ENCODE measurements at regions not wholly inside any gene's neighbourhood (a gene's known extent, or its start where the extent isn't known, plus 50 kb on each side); places are given as distances from the start of the nearest gene placed in this dataset.

DNA sequence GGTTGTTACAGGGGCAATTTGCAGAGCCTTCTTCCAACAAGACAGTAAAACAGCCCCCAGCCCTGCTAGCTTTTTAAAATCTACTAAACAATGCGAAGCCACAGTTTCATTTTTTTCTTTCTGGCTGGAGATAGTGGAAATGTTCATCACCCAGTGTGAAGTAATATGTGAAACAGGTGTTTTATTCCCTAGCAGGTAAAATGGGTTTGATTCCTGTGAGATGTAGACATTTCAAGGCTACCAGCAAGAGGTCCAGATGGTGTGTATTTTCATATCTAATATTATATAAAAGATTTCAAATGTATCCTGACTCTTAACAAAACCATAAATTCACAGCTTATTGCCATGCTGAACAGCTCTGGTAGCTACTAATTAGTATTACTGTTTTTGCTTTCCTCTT, 160.3 kb downstream of the SATB1 start:
- ChIA-PET CTCF (no interaction called here), POLR2A (no interaction called here)

DNA sequence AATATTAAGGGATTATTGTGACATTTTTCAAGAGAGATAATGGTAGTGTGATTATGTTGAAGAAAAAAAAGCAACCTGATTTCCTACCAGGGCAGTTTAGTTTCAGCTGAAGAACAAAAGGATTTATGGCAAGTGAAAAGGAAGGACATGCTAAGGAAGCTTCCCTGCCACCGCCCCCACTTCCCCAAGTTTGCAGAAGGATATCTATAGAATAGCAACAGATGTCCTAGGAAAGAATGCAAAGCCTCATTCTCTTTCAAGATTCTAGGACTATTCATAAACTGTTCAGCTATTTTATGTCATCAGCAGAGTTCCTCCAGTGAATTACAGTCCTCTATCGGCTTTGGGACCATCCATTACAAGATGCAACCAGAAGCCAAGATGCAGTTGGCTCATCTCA, 160.8 kb downstream of the SATB1 start:
- POLR2A ChIA-PET: no interaction called here
- no peak for TF ChIP-seq SUZ12 (IDR thresholded peaks at IDR 0.05)
- TF ChIP-seq NFRKB (IDR thresholded peaks at IDR 0.05): no peak
- TF ChIP-seq ARNT (IDR thresholded peaks at IDR 0.05): no peak
- TF ChIP-seq FOXA1 (IDR thresholded peaks at IDR 0.05): no peak
- no peak for TF ChIP-seq ZNF384 (IDR thresholded peaks at IDR 0.05)
- no peak for TF ChIP-seq HDGF (IDR thresholded peaks at IDR 0.05; ENCODE audit: borderline replicate concordance)
- no peak for TF ChIP-seq BHLHE40 (IDR thresholded peaks at IDR 0.05; ENCODE audit: borderline replicate concordance)
- no peak for TF ChIP-seq FOXK2 (IDR thresholded peaks at IDR 0.05)
- no peak for TF ChIP-seq CTBP1 (IDR thresholded peaks at IDR 0.05; ENCODE audit: borderline replicate concordance)
- TF ChIP-seq SP1 (IDR thresholded peaks at IDR 0.05): no peak
- TF ChIP-seq, protein P1, sequence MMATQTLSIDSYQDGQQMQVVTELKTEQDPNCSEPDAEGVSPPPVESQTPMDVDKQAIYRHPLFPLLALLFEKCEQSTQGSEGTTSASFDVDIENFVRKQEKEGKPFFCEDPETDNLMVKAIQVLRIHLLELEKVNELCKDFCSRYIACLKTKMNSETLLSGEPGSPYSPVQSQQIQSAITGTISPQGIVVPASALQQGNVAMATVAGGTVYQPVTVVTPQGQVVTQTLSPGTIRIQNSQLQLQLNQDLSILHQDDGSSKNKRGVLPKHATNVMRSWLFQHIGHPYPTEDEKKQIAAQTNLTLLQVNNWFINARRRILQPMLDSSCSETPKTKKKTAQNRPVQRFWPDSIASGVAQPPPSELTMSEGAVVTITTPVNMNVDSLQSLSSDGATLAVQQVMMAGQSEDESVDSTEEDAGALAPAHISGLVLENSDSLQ (IDR thresholded peaks at IDR 0.05): no peak
- CTCF ChIA-PET: no interaction called here
- no peak for DNase-seq (ENCODE audit: extremely low spot score)

More for the DNA sequence above, 160.3 kb downstream of the SATB1 start:
- no peak for DNase-seq (ENCODE audit: extremely low spot score)
- TF ChIP-seq ELF4 (IDR thresholded peaks at IDR 0.05): no peak
- no peak for TF ChIP-seq TARDBP (IDR thresholded peaks at IDR 0.05)
- TF ChIP-seq FOXK2 (IDR thresholded peaks at IDR 0.05): no peak
- TF ChIP-seq SP1 (IDR thresholded peaks at IDR 0.05): no peak

DNA sequence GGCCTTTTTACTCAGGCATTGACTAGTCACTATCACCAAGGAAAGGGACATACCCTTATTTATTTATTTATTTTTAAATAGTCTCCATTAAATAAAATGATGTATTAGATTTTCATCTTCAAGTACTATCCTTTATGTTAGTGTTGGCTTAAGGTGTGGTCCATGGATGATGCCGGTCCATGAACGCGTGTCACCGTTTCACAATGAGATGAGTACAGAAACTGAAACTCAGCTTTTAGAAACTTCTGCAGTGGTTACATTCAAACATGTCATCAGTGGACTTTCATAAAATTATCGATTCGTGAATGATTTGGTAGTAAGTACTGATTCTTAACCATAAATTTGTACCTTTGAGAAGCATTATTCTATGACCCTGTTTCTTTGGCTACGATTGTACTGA, 166.6 kb downstream of the SATB1 start:
- DNase-seq (ENCODE audit: extremely low spot score): no peak
- ChIA-PET CTCF (no interaction called here), POLR2A (no interaction called here)
- TF ChIP-seq FOXA1 (IDR thresholded peaks at IDR 0.05) (no peak), BHLHE40 (IDR thresholded peaks at IDR 0.05; ENCODE audit: borderline replicate concordance) (no peak), FOXK2 (IDR thresholded peaks at IDR 0.05) (no peak), CTBP1 (IDR thresholded peaks at IDR 0.05; ENCODE audit: borderline replicate concordance) (no peak), ZNF384 (IDR thresholded peaks at IDR 0.05) (no peak), L3MBTL2 (conservative IDR thresholded peaks at IDR 0.05) (no peak), TARDBP (IDR thresholded peaks at IDR 0.05) (no peak)
- TF ChIP-seq, protein P1 (IDR thresholded peaks at IDR 0.05): no peak

DNA sequence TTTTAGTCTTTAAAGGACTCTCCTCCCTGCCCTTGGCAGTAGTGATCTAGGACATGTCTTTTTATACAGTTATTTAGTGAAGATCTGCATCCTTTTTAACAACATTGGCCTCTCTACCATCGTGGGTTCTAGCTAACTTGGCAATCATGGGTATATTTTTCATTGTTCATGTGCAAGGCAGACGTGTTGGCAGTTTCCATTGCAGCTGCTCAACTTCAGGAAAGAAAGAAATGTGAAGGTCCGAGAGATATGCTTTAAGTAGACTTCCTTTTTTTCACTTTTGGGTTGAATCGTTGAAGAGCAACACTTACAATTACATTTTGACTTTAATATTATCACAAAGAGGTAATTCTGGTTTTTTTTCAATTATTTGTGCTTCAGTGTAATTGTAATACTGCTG, 172.6 kb downstream of the SATB1 start:
- ChIA-PET POLR2A (no interaction called here), CTCF (no interaction called here)
- DNase-seq (ENCODE audit: extremely low spot score): no peak
- TF ChIP-seq NFRKB (IDR thresholded peaks at IDR 0.05): no peak
- TF ChIP-seq ARNT (IDR thresholded peaks at IDR 0.05): no peak
- TF ChIP-seq, protein P1 (IDR thresholded peaks at IDR 0.05): no peak
- no peak for TF ChIP-seq L3MBTL2 (conservative IDR thresholded peaks at IDR 0.05)
- TF ChIP-seq ZNF384 (IDR thresholded peaks at IDR 0.05): no peak
- no peak for TF ChIP-seq BHLHE40 (IDR thresholded peaks at IDR 0.05; ENCODE audit: borderline replicate concordance)
- no peak for TF ChIP-seq TARDBP (IDR thresholded peaks at IDR 0.05)
- no peak for TF ChIP-seq HDGF (IDR thresholded peaks at IDR 0.05; ENCODE audit: borderline replicate concordance)
- TF ChIP-seq SUZ12 (IDR thresholded peaks at IDR 0.05): no peak
- no peak for TF ChIP-seq LEF1 (IDR thresholded peaks at IDR 0.05; ENCODE audit: borderline replicate concordance)
- TF ChIP-seq ELF4 (IDR thresholded peaks at IDR 0.05): no peak
- TF ChIP-seq CTBP1 (IDR thresholded peaks at IDR 0.05; ENCODE audit: borderline replicate concordance): no peak
- no peak for TF ChIP-seq SP1 (IDR thresholded peaks at IDR 0.05)
- TF ChIP-seq FOXA1 (IDR thresholded peaks at IDR 0.05): no peak
- TF ChIP-seq FOXK2 (IDR thresholded peaks at IDR 0.05): no peak
- TF ChIP-seq FOXM1 (IDR thresholded peaks at IDR 0.05; ENCODE audit: borderline replicate concordance): no peak

DNA sequence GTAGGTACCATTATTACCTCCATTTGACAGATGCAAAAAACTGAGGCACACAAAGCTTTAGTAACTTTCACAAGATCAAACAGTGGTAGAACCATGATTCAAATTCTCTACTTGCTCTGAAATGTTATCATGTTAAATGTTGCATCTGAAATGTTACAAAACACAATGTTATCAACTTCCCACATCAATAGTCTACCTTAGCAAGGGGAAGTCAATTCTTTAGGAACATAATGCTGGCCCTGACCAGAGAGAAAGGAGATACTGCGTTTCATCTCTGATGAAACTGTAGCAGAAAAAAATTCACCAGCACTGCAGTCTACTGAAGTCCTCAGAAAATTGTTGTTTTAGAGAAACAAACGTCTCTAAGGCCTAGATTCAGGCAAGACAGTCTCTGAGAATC, 174.1 kb downstream of the SATB1 start:
- CTCF ChIA-PET: no interaction called here
- TF ChIP-seq ZNF384 (IDR thresholded peaks at IDR 0.05) (no peak), ELF4 (IDR thresholded peaks at IDR 0.05) (no peak), CTBP1 (IDR thresholded peaks at IDR 0.05; ENCODE audit: borderline replicate concordance) (no peak), ARNT (IDR thresholded peaks at IDR 0.05) (no peak), LEF1 (IDR thresholded peaks at IDR 0.05; ENCODE audit: borderline replicate concordance) (no peak), SUZ12 (IDR thresholded peaks at IDR 0.05) (no peak), BHLHE40 (IDR thresholded peaks at IDR 0.05; ENCODE audit: borderline replicate concordance) (no peak), FOXA1 (IDR thresholded peaks at IDR 0.05) (no peak), SP1 (IDR thresholded peaks at IDR 0.05) (no peak)
- TF ChIP-seq, protein P1 (IDR thresholded peaks at IDR 0.05): no peak
- no peak for DNase-seq (ENCODE audit: extremely low spot score)
- POLR2A ChIA-PET: no interaction called here

DNA sequence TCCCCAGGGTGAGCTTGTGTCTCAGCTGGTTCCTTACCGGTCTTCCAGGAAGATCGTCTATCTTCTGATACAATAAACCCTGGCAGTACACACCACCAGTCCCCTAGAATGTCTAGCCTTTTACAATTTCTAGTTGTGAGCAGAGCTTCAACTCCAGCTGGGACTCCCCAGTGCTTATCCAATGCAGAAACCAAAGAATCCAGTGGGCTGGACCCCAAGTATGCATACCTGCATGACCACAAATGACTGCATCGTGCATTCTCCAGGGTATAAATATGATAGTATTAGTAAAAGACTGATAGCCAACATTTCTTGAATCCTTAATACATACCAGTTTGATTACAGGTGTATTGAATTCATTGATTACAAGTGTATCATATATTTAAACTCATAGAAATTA, 176.0 kb downstream of the SATB1 start:
- TF ChIP-seq SUZ12 (IDR thresholded peaks at IDR 0.05): no peak
- no peak for TF ChIP-seq CTBP1 (IDR thresholded peaks at IDR 0.05; ENCODE audit: borderline replicate concordance)
- TF ChIP-seq ELF4 (IDR thresholded peaks at IDR 0.05): no peak
- no peak for TF ChIP-seq BHLHE40 (IDR thresholded peaks at IDR 0.05; ENCODE audit: borderline replicate concordance)
- no peak for TF ChIP-seq ZNF384 (IDR thresholded peaks at IDR 0.05)
- TF ChIP-seq L3MBTL2 (conservative IDR thresholded peaks at IDR 0.05): no peak
- TF ChIP-seq SP1 (IDR thresholded peaks at IDR 0.05): no peak
- TF ChIP-seq HDGF (IDR thresholded peaks at IDR 0.05; ENCODE audit: borderline replicate concordance): no peak
- no peak for TF ChIP-seq TARDBP (IDR thresholded peaks at IDR 0.05)
- TF ChIP-seq FOXM1 (IDR thresholded peaks at IDR 0.05; ENCODE audit: borderline replicate concordance): no peak
- no peak for TF ChIP-seq FOXK2 (IDR thresholded peaks at IDR 0.05)
- TF ChIP-seq FOXA1 (IDR thresholded peaks at IDR 0.05): no peak
- TF ChIP-seq ARNT (IDR thresholded peaks at IDR 0.05): no peak
- TF ChIP-seq, protein P1 (IDR thresholded peaks at IDR 0.05): no peak
- TF ChIP-seq LEF1 (IDR thresholded peaks at IDR 0.05; ENCODE audit: borderline replicate concordance): no peak
- POLR2A ChIA-PET: no interaction called here
- CTCF ChIA-PET: no interaction called here
- DNase-seq (ENCODE audit: extremely low spot score): no peak

All from HEK293T (cell line).